ENCODE measurements at regions not wholly inside any gene's neighbourhood (a gene's known extent, or its start where the extent isn't known, plus 50 kb on each side); places are given as distances from the start of the nearest gene placed in this dataset.

DNA sequence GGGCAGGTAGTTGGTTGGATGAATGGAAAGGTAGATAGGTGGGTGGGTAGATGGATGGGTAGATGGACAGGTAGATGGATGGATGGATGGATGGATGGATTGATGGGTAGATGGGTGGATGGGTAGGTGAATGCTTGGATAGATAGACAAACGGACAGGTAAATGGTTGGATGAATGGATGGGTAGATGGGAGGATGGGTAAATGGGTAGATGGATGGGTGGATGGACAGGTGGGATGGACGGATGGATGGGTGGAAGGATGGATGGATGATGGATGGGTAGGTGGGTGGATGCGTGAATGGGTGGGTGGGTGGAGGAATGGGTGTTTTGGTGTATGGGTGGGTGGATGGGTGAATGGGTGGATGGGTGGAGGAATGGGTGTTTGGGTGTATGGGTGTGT is 50.1 kb upstream of the ASAP2 start:
- no peak for DNase-seq (ENCODE audit: extremely low read depth, low read depth)

GRCh38 chr2:9154061-9154460 is 52.6 kb upstream of the ASAP2 start:
- no peak for DNase-seq (ENCODE audit: extremely low read depth, low read depth)

GRCh38 chr2:9153643-9153980 is 53.0 kb upstream of the ASAP2 start:
- no peak for DNase-seq (ENCODE audit: extremely low read depth, low read depth)

GRCh38 chr2:9152975-9153642 is 53.5 kb upstream of the ASAP2 start:
- DNase-seq (ENCODE audit: extremely low read depth, low read depth), result no peak

DNA sequence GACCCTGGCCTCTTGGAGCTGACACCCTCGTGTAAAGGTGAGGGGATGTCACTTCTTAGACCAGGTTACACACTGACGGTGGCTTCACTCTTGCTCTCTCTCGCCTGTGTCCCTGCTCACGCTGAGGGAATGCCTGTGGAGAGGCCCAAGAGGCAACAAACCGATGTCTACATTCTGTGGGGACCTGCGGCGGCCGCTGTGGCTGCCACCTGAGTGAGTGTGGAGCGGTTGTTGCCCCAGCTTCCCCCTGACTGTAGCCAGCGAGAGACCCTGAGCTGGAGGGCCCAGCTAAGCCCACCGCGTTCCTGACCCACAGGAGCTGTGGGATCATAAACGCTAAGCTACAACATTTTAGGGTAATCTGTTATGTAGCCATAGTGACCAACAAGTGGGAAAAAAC is 55.7 kb upstream of the ASAP2 start:
- no peak for DNase-seq (ENCODE audit: extremely low read depth, low read depth)

GRCh38 chr2:9150568-9150900 is 56.1 kb upstream of the ASAP2 start:
- no peak for DNase-seq (ENCODE audit: extremely low read depth, low read depth)

- DNase-seq (ENCODE audit: extremely low read depth, low read depth), result no peak
Observed at GRCh38 chr2:9149726-9150567, 56.7 kb upstream of the ASAP2 start.

- DNase-seq (ENCODE audit: extremely low read depth, low read depth), result no peak
Observed at GRCh38 chr2:9149388-9149660, 57.3 kb upstream of the ASAP2 start.

GRCh38 chr2:9146646-9147045 is 60.0 kb upstream of the ASAP2 start:
- DNase-seq (ENCODE audit: extremely low read depth, low read depth), result no peak

GRCh38 chr2:9145752-9146430 is 60.7 kb upstream of the ASAP2 start:
- DNase-seq (ENCODE audit: extremely low read depth, low read depth), result no peak

- no peak for DNase-seq (ENCODE audit: extremely low read depth, low read depth)
Observed at GRCh38 chr2:9145109-9145751, 61.4 kb upstream of the ASAP2 start.

DNA sequence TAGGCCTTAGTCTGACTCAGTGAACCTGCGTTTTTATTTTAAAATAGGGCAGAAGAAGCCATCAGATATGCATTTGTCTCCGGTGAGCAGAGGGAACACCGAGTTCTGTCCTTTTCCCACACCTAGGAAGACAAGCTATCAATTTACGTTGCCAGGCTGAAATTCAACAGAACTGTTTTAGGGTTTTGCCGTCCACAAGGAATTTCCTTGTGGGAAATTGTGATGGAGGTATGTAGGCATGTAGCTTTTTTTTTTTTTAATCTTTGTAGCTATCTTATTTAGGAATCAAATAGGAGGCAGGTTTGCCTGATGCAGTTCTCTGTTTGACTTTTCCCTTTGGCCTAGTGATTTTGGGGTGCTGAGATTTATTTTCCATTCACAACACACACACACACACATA is 62.0 kb upstream of the ASAP2 start:
- DNase-seq (ENCODE audit: extremely low read depth, low read depth), result no peak

DNA sequence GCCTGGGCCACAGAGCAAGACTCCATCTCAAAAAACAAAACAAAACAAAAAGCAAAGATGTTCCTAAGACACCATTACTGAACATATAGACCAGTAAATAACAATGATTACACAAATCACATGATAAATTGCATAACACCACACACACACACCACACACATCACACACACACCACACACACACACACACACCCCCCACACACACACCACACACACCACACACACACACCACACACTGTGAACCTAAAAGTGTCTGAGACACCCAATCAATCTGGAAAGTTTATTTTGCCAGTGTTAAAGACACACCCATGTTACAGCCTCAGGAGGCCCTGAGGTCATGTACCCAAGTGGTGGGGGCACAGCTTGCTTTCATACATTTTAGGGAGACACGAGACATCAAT is 62.6 kb upstream of the ASAP2 start:
- no peak for DNase-seq (ENCODE audit: extremely low read depth, low read depth)

- DNase-seq (ENCODE audit: extremely low read depth, low read depth), result no peak
Observed at GRCh38 chr2:9143264-9143815, 63.3 kb upstream of the ASAP2 start.

GRCh38 chr2:9142551-9143263 is 63.9 kb upstream of the ASAP2 start:
- DNase-seq (ENCODE audit: extremely low read depth, low read depth), result peak; percentile 78

- no peak for DNase-seq (ENCODE audit: extremely low read depth, low read depth)
Observed at GRCh38 chr2:9141706-9142460, 64.7 kb upstream of the ASAP2 start.

DNA sequence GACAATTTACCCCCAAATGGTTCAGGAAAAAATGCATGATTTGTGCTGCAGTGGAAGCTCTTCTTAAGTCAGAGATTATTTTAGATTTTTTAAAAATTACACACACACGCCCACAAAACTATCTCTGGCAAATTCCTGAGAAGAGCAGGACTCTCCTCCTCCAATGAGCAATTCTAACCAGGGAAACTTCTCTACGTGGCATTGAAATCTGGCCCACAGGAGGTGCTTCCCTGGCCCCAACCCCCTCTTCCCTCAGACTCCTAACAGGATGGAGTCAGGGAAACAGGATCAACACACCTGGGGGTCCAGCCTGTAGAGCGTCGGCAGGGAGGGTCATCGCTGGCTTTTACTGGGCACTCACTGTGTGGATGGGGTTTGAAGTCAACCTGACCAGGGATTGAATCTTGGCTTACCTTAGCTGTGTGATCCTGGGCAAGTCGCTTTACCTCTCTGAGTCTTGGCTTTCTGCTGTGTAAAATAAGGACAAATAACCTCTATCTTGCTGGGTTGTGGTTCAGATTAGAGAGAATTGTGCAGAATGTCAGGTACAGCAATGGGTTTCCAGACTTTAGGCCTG is 65.4 kb upstream of the ASAP2 start:
- DNase-seq (ENCODE audit: extremely low read depth, low read depth), result no peak

DNA sequence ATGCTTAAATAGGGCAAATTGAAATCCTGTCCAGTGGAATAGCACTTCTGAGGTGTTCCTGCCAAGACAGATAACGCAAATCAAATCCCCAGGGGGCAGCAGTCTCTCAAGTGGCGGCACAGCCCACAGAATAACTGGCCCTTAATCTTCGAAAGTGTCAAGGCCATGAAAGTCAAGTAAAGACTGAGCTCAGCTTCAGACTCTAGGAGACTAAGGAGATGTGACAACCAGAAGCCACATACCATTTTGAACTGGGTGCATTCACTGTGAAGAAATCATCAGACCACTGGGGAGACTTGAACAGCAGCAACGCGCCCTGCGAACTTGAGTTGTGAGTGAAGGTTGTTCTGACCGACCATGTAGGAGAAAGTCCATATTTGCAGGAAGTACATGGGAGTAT is 66.0 kb upstream of the ASAP2 start:
- DNase-seq (ENCODE audit: extremely low read depth, low read depth), result no peak

DNA sequence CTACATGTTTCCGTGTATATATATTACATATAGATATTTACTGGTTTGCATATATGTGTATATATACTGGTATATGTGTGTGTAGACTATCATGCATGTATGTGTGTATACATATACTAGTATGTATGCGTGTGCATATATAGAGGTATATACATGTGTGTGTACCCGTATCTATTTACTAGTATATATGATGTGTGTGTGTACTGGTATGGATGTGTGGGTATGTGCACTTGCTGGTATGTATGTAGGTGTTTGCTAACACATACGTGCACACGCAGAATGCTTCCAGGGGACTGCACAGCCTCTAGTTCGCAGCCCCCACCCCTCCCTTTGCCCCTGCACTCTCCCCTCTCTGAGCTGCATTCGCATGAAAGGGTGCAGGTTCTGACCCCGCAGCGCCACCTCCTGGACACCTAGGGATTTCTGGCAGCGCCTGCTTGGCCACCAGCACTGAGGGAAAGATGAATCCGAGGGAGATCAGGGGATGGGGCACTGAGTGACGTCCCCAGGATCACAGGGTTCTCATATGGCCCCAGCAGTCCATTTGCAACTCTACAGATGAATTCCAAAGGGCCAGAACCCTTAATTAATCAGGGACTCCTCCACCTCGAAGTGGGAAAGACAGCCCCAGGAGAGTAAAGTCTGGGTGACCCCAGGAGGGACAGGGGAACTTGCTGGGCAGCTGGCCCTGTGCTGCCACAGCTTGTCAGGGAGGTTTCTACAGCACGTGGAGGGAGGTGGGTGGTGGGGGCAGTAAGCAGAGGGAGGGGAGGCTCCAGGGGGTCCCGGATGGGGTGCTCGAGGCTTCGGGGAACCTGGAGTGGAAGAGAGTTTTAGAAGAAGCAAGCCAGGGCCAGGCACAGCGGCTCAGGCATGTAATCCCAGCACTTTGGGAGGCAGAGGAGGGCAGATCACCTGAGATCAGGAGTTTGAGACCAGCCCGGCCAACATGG is 66.8 kb upstream of the ASAP2 start:
- DNase-seq (ENCODE audit: extremely low read depth, low read depth), result peak; percentile 63
